Bronchial epithelial cell (primary cell): ENCODE measurements at regions not wholly inside any gene's neighbourhood (a gene's known extent, or its start where the extent isn't known, plus 50 kb on each side); places are given as distances from the start of the nearest gene placed in this dataset.

Source experiments
- DNase-seq: peaks from one replicate; pipeline ENCODE4 v3.0.0-alpha.2; 2010; ENCODE audit warnings: low read depth
- FAIRE-seq: peaks from 2 replicates; lab custom pipeline; 2011; peaks lifted over from hg19 to GRCh38; lab: Jason Lieb, UNC
- H3K27me3 ChIP-seq: 2 replicates; pipeline ENCODE4 v1.5.1; 2011; ENCODE audit warnings: low read length; ENCODE audit not compliant: control insufficient read depth, insufficient read depth
- H3K36me3 ChIP-seq: 2 replicates; pipeline ENCODE4 v1.5.1; 2011; ENCODE audit warnings: low read length; ENCODE audit not compliant: control insufficient read depth, insufficient read depth
- H3K4me3 ChIP-seq: 2 replicates; pipeline ENCODE4 v1.5.1; 2011; ENCODE audit warnings: mild to moderate bottlenecking, low read depth, low read length, control low read depth
- TF ChIP-seq, protein P1 (sequence below): IDR thresholded peaks from 2 replicates; pipeline ENCODE4 v1.5.1; 2011; ENCODE audit warnings: mild to moderate bottlenecking, moderate library complexity, low read length, control low read depth, inconsistent platforms; ENCODE audit not compliant: insufficient read depth, severe bottlenecking

DNA sequence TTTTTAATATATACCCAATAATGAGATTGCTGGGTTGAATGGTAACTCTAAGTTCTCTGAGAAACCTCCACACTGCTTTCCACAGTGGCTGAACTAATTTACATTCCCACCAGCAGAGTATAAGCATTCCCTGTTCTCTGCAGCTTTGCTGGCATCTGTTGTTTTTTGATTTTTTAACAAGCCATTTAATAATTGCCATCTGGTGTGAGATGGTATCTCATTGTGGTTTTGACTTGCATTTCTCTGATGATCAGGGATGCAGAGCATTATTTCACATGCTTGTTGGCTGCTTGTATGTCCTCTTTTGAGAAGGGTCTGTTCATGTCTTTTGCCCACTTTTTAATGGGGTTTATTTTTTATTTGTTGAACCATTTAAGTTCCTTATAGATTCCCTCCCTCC is 75.0 kb upstream of the EPHB3 start:
- Histone ChIP-seq H3K4me3 (no peak overlapping the region), H3K27me3 (peaks cover 13% of the 10 kb centered on the region), H3K36me3 (no peaks in the 10 kb centered on the region)
- FAIRE-seq (no peak), DNase-seq (no peak)
- TF ChIP-seq, protein P1, sequence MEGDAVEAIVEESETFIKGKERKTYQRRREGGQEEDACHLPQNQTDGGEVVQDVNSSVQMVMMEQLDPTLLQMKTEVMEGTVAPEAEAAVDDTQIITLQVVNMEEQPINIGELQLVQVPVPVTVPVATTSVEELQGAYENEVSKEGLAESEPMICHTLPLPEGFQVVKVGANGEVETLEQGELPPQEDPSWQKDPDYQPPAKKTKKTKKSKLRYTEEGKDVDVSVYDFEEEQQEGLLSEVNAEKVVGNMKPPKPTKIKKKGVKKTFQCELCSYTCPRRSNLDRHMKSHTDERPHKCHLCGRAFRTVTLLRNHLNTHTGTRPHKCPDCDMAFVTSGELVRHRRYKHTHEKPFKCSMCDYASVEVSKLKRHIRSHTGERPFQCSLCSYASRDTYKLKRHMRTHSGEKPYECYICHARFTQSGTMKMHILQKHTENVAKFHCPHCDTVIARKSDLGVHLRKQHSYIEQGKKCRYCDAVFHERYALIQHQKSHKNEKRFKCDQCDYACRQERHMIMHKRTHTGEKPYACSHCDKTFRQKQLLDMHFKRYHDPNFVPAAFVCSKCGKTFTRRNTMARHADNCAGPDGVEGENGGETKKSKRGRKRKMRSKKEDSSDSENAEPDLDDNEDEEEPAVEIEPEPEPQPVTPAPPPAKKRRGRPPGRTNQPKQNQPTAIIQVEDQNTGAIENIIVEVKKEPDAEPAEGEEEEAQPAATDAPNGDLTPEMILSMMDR: no peak

DNA sequence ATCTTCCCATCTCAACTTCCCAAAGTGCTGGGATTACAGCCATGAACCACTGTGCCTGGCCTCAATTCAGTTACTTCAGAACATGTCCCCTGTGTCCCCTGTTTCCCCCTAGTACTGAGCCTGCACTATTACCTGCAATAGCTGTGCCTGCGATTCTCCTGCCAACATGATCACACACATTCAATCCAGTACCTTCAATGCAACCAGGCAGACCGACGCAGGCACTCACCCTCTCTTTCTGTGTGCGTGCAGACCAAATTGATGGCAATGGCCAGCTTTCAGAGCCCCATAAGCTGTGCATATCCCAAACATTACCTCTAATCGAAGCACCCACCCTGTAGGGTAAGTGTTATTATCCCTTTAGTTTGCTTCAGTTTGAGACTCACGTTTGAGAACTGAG is 73.0 kb upstream of the EPHB3 start:
- no peak for DNase-seq
- H3K27me3 ChIP-seq: peaks cover 17% of the 10 kb centered on the region
- TF ChIP-seq, protein P1: no peak

DNA sequence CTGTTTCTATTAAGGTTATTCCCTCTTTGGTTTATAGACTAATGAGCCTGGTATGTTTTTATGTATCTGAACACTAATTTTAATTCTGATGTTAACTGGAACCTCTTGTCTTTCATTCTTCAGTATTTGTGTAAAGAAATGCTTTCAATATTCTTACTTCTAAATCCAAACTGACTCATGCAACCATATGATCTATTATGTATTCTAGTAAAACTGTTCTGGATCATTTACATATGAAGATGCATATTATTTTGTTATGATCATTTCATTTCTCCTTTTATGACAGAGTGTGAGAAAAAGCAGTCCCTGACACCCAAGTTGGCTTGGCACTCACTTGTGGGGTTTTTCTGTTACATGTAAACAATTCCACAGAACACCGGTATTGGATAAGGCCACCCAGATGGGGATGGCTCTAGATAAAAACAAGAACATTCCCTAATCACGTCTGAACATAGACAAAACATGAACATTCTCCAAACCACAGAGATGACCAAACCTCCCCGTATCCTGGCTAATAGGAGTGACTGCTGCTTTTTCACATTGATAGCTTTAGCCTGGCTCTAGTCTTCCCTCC is 72.2 kb upstream of the EPHB3 start:
- no peak for FAIRE-seq
- TF ChIP-seq, protein P1: no peak

More for the DNA sequence above, 73.0 kb upstream of the EPHB3 start:
- FAIRE-seq: no peak
- no peak overlapping the region for H3K4me3 ChIP-seq
- H3K36me3 ChIP-seq: no peaks in the 10 kb centered on the region

DNA sequence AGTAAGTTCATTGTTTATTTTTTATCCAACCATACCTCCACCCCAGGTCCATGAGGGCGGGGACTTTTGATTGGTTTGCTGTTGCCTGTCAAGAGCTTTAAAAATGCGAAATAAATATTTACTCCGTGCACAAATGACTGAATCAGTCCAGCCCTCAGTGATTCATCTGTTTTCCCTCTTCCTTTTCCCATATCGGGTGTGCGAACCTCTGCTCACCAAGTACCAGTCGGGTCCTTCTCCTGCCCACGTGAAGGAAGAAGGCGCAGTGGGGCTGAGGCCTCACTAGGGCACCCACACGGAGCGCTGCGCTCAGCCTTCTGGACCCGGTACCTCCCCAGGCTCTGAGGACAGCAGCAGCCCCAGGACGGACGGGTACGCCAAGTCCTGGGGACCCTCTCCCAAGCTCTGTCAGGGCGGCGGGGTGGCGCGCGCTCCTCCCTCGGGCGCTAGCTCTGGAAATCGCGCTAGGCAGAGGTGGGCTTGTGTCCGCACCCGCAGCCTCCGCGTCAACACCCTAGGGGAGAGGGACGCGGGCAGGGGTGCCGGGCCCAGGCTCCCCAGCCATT is 70.5 kb upstream of the EPHB3 start:
- H3K36me3 ChIP-seq: no peaks in the 10 kb centered on the region
- peaks cover 21% of the 10 kb centered on the region for H3K27me3 ChIP-seq
- peak; percentile 77 for DNase-seq
- TF ChIP-seq, protein P1: peak; percentile 10
- H3K4me3 ChIP-seq: peak overlapping the region; percentile 20
- FAIRE-seq: no peak

More for the DNA sequence above, 72.2 kb upstream of the EPHB3 start:
- Histone ChIP-seq H3K4me3 (no peak overlapping the region), H3K27me3 (peaks cover 21% of the 10 kb centered on the region), H3K36me3 (no peaks in the 10 kb centered on the region)
- DNase-seq: no peak

DNA sequence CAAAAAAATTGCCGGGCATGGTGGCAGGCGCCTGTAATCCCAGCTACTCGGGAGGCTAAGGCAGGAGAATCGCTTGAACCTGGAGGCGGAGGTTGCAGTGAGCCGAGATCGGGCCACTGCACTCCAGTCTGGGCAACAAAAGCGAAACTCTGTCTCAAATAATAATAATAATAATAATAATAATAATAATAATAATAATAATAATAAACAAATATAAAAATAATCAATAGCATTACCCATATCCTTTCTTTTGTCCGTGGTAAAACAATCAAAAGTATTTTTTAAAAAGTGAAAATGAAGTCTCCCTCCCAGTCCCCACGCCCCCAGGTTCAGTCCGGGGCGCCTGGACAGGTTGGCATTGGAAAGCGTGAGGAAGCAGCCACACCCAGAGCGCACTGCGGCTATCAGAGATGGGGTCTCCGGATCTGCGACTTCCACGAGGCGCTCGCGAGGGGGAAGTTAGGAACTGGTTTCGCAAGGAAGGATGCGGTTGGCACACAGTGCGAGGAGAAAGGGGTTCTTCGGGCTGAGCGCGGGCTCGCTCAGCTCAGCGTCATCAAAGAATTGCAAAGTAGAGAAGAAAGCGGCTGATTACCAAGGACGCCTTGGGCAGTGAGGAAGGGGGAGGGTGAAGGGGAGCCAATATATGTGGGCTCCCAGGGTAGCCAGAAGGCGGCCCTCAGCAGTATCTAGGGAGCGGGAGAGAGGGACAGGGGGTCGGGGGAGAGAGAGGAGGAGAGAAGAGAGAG is 69.5 kb upstream of the EPHB3 start:
- no peak for DNase-seq
- TF ChIP-seq, protein P1: no peak
- Histone ChIP-seq H3K27me3 (peaks cover 21% of the 10 kb centered on the region), H3K4me3 (no peak overlapping the region), H3K36me3 (no peaks in the 10 kb centered on the region)
- no peak for FAIRE-seq
